RWPE1 (cell line): ENCODE measurements at regions not wholly inside any gene's neighbourhood (a gene's known extent, or its start where the extent isn't known, plus 50 kb on each side); places are given as distances from the start of the nearest gene placed in this dataset.

Experiments used
- CTCF ChIA-PET: fragments of 350-600 bp; sonication (Branson Sonifier 250); formaldehyde crosslinking; extraction: SDS; loops from one replicate; lab custom pipeline; 2021; lab: Yijun Ruan, JAX
- POLR2A ChIA-PET: fragments of 400-600 bp; formaldehyde crosslinking; extraction: SDS; loops from one replicate; lab custom pipeline; 2020; ENCODE audit warnings: antibody characterized with exemption; ENCODE audit not compliant: low non-redundant PET; lab: Yijun Ruan, JAX
- DNase-seq: peaks from one replicate; pipeline ENCODE4 v3.0.0; 2012; ENCODE audit warnings: low spot score
- H3K27ac ChIP-seq: fragments of 450-650 bp; 2 replicates; pipeline ENCODE4 v1.5.1; 2017
- CTCF ChIP-seq: fragments of 450-650 bp; conservative IDR thresholded peaks from 2 replicates; pipeline ENCODE4 v1.5.1; 2017; ENCODE audit warnings: low read depth, mild to moderate bottlenecking

GRCh38 chr5:88425124-88425523 lies 156.5 kb upstream of the TMEM161B start:
- POLR2A ChIA-PET, result no interaction called here
- no peak overlapping the region for H3K27ac ChIP-seq
- no peak for DNase-seq
- CTCF ChIA-PET, result interaction anchor here (0.7 kb wide), 1 partner anchor 14 kb away, joined by 3 read pairs; no protein-coding TSS in a partner anchor
- TF ChIP-seq CTCF, result no peak

- H3K27ac ChIP-seq, result no peak overlapping the region
- ChIA-PET CTCF (interaction anchor here (0.7 kb wide), 1 partner anchor 501 kb away, joined by 3 read pairs; no protein-coding TSS in a partner anchor), POLR2A (no interaction called here)
- TF ChIP-seq CTCF, result no peak
- DNase-seq, result peak; percentile 39
These were observed 151.3 kb upstream of the TMEM161B start for GRCh38 chr5:88419931-88420330.

- CTCF ChIA-PET, result no interaction called here
- no peak for TF ChIP-seq CTCF
- POLR2A ChIA-PET, result no interaction called here
- H3K27ac ChIP-seq, result no peak overlapping the region
- no peak for DNase-seq
These were observed 138.7 kb upstream of the TMEM161B start for GRCh38 chr5:88407341-88407740.

GRCh38 chr5:88405783-88406182 lies 137.1 kb upstream of the TMEM161B start:
- ChIA-PET CTCF (no interaction called here), POLR2A (no interaction called here)
- no peak overlapping the region for H3K27ac ChIP-seq
- DNase-seq, result no peak
- TF ChIP-seq CTCF, result no peak

- CTCF ChIA-PET, result interaction anchor here (0.6 to 0.9 kb wide), 2 partner anchors 131 to 310 kb away, joined by 3 to 9 read pairs; no protein-coding TSS in a partner anchor
These were observed 135.8 kb upstream of the TMEM161B start for GRCh38 chr5:88404405-88404804.

GRCh38 chr5:88401686-88402085 lies 133.0 kb upstream of the TMEM161B start:
- H3K27ac ChIP-seq, result no peak overlapping the region
- no peak for DNase-seq
- CTCF ChIA-PET, result interaction anchor here (0.5 to 0.7 kb wide), 3 partner anchors 10 to 35 kb away, joined by 3 to 5 read pairs (median 3); no protein-coding TSS in a partner anchor
- no peak for TF ChIP-seq CTCF
- POLR2A ChIA-PET, result no interaction called here

More at GRCh38 chr5:88404405-88404804, 135.8 kb upstream of the TMEM161B start:
- no peak for DNase-seq
- H3K27ac ChIP-seq, result no peak overlapping the region
- POLR2A ChIA-PET, result no interaction called here
- TF ChIP-seq CTCF, result no peak
